ENCODE measurements at regions not wholly inside any gene's neighbourhood (a gene's known extent, or its start where the extent isn't known, plus 50 kb on each side); places are given as distances from the start of the nearest gene placed in this dataset.
"Not testable (repeated sequence)": the region's sequence is repeated elsewhere in the genome, so short reads cannot be mapped to it uniquely, and the experiment has no call there.

DNA sequence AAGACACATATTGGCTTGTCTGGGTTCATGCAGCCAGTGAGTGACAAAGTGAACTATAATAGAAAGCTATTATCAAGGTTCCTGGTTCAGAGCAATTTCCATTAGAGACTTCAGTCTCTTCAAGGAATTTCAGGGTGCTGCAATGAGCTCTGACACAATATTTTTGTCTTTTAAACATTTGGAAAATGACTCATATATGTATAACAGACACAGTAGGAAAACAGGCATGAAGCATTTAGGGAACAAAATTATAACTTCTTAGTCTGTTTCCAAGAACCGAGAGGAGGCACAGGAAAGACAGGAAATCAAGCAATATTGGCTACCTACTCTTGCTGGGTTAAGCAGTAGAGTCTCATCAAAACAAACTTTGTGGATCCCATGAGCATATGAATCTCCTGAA, 170.4 kb downstream of the PTPRC start:
- DNase-seq, result no peak

DNA sequence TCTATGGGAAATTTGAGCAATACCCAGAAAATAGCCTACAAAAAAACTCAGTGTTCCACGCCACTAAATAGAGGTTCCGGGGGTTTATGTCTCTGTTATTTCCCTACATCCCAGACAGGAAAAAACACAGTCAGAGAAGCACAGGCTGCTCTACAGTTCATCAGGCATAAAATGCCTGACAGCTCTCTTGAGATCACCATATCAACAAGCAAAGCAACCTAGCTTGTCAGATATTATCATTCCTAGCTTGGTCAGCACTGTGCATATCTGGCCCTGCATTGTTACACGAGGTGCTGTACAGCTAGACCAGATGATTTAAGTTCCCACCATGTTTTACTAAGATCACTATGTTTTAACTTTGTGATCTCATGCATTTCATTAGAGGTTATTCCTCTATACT, 172.6 kb downstream of the PTPRC start:
- DNase-seq, result no peak

DNA sequence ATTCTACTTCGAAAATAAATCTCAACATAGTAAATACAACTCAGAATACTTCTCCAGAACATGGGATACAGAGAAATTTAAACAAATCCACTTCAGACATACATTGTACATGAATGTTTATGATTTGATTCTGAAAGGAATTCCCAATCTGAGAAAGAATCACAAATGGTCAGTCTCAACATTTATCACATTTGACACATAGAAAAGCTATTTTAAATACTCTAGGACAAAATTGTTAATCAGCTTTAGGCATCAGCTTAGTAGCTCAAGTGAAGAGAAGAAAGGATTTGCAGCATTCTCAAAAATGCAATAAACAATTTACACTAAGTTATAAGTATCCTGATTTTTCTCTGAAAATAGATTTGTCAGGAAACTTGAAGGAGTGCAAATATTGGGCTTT, 184.8 kb downstream of the PTPRC start:
- DNase-seq, result no peak

DNA sequence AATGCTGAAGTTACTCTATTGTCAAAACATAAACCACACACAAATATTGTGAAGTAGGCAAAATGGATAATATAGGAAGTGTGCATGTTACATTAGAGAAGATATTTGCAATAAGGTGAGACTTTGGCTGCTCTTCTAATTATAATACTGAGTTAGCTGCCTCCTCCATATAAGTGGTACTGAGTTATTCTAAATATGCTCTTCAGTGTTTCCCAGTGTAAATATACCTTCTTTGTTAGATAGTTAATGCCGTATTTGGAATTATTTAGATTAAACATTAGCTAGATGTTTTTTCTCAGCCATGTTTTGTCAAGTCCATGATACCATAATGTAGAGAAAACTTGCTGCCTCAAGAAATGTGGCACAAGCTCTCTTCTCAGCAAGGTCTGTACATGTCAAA, 186.4 kb downstream of the PTPRC start:
- DNase-seq, result no peak

DNA sequence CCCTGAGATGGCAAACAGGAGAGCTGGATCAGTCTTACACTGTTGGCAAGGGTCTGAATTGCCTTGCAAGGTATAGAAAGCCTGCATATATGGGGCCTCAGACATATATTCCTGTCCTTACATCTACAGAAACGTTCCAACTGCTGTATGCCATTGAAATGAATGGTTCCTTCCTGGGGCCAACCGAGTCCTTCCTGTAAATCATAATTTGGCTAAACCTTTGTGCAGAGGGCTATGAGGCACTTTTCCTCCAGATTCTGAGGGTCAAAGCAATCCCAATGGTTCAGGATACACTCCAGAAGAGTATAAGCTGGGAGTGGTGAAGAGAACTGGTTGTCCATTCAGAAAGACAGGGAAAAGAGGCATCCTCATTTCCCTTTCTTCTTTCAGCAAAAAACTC, 190.5 kb downstream of the PTPRC start:
- no peak for DNase-seq

DNA sequence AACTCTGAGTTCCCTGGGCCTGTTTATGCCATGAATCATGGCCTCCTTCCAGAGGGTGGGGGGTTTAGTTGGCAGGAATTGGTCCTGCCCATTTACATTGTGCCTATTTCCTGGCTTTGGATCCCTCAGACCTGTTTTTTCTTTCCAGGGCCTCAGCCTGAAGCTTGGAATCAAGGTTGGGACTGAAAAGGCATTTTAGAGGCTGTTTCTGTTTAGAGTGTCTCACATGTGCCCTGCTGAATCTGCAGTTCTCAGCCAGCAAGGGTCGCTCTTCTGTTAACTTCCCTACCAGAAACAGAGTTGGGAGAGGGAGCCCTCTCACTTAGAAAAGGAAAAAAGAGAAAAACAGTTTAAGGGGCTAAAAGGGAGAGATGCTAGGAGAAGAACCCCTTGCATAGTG, 191.1 kb downstream of the PTPRC start:
- no peak for DNase-seq

DNA sequence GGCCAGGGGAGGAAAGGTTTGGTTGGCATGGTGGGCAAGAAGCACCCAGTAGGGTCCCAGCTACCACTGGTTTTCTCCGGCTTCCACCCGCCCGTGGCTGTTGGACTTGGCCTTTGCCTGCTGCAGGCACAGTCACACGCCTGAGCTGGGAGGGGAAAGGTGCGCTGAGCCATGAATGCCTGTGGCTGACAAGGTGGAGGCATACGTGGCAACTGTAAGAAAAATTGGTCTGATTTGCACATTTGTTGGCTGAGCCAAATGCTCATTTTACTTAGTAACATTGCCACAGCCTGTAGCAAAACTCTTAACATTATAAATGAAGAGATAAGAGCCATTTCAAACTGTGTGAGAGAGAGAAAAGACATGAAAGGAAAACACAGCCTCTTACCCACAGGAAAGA, 191.6 kb downstream of the PTPRC start:
- no peak for DNase-seq

DNA sequence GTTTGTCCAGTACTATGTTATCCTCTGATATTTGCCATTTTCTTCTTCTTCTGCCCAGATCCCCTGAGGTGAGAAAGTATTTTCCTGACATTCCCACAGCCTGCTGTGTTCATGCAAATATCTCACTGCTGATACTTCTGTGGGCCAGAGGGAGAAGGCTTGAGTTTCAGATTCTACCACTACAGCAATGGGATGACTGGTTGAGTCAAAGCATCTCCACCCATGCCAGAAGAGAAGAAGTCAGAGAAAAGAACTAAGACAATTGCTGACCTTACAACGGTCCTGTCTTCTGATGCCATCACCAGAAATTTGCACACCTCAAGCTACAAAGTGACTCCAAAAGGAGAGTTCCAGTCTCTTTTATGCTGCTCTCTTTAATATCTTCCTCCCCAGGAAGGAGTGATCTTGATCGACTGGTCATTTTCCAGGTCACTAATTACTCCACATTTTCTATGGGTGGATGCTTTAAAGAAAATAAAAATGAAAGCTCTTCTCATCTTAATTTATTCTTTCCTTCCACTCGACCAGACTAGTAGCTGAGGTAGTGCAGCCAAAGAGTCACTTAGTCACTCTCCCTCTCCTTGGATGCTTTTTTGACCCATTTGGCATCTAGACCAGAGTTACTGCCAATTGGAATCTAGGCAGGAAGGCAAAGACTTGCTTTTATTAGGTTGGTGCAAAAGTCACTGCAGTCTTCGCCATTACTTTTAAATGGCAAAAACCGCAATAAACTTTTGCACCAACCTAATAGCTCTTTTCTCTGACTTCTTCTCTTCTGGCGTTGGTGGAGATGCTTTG, 195.1 kb downstream of the PTPRC start:
- no peak for DNase-seq

DNA sequence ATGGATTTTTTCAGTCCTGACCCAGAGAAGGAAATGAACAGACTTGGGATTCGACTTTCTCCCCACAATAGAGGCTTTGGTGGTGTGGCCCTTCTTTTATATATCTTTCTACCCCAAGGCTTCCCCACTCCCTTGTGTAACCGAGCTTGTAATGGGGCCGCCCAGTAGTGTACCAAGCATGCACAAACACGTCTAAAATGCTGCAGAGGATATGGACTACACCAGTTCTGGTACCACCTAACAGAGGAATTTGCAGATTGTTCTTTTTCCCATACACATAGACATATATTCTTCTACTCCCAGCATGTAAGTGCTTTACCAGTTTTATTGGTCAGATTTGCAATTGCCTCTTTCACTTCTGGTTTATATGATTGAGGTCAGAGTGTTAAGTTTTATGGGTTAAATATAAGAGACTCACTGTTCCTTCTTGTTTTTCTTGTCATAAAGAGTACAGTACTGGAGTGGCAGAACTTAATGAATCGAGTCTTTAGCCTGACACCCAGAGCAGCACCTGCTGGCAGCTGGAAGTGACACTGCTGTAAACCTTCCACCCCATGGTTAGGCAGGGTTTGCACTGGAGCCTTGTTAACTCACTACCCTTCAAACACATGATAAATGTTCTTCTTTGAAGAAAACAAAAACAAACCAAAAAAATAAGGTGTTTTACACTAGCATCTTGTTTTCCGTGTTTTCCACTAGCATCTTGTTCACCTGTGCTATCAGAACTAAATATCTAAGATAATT, 198.6 kb downstream of the PTPRC start:
- DNase-seq, result no peak

DNA sequence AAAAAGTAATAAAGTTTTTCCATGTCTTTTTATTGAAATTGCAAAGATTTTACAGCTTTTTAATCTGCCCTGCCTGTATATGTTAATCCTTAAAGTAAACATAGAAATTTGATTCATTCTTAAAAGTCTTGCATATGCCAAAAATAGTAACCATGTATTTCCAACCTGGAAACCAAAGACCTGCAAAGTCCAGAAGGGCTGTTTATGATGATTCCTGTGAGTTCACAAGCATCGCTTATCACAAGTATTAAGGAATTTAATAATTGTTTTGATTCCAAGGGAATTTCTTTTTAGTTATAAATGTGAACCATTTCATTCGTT, 199.1 kb downstream of the PTPRC start:
- DNase-seq, result no peak

DNA sequence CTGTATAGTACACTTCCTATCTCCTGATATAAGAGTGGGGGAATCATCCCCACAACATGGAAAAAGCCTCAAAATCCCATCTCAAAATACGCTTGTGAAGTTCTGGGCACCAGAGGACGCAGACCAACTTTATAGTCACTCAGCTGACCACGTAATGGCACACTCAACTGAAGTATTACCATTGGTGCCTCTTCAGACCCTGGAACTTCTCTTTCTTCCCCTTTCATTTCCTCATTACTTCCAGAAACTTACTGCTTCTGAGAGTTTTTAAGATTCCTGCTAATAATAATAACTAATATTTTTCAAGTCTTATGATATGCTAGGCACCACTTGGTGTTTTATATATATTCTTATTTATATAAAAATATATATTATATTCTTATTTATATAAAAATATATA, 202.6 kb downstream of the PTPRC start:
- no peak for DNase-seq

DNA sequence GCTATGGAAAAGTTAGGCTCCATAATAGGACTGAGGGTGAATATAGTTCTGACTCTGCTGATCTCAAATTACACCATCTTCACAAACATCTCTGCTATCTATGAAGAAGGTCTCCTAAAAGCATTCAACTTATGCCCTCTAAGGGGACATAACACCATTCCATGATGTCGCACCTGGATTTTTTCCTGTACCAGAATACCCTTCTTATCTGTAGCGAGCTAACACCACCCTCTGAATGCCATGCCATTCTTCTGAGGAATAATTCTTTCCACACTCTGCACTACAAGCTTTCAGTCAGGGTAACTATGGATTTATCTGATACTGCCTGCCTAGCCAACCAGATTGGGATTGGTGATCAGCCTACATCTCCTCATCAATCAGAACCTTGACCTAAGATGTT, 203.8 kb downstream of the PTPRC start:
- no peak for DNase-seq

DNA sequence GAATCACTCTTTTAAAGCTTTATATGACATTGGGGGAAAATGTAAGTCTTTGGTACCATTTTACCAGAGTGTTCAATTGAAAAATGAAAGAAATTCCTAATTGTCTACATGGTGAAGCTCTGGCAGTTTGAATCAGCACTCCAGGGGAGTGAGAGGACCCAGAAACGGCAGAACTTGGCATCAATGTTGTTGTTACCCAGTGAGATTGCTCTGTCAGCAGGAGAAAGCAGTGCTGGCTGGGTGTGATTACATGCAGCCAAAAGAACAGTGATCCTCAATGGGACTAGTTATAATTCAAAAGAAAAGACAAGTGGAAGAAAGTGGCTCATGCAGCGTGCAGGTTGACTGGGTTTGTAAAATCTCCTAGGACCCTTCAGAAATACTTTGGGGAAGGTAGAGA, 206.4 kb downstream of the PTPRC start:
- DNase-seq, result no peak

DNA sequence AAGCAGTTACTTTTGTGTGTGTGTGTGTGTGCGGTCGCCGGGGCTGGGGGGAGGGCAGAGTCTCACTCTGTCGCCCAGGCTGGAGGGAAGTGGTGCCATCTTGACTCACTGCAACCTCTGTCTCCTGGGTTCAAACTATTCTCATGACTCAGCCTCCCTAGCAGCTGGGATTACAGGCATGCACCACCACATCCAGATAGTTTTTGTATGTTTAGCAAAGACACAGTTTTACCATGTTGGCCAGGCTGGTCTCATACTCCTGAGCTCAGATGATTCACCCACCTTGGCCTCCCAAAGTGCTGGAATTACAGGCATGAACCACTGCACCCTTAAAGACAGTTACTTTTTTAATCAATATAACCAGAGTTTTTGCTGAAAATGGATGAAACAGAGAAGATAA, 207.0 kb downstream of the PTPRC start:
- no peak for DNase-seq

DNA sequence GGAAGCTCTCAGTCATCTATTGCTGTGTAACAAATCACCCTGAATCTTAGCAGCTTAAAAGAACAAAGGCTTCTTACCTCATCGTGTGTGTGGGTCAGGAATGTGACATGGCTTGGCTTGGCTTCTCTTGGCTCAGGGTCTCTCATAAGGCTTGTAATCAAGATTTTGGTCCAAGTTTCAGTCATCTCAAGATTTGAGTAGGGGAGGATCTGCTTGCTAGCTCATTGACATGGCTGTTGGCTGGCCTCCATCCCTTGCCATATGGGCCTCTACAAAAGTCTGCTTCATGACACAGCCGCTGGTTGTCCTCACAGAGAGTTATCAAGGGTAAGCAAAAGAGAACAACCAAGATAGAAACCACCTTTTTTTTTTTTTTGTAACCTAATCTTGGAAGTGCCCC, 207.7 kb downstream of the PTPRC start:
- no peak for DNase-seq

DNA sequence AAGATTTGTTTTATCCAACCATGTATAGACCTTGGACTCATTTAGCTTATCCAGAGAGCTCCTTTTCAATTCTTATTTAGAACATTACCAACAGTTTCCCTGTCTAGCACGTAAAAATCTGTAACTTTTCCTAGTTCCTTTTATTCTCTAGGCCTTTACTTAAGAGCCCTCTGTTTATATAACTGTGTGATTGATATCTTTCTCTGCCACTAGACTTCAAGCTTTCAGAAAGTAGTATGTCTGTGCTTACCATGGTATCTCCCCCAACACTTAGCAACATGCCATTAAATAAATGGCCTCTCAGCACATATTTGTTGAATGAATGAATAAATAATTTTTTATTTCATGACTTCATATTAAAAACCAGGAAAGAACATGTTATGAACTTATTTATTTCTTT, 209.4 kb downstream of the PTPRC start:
- no peak for DNase-seq

DNA sequence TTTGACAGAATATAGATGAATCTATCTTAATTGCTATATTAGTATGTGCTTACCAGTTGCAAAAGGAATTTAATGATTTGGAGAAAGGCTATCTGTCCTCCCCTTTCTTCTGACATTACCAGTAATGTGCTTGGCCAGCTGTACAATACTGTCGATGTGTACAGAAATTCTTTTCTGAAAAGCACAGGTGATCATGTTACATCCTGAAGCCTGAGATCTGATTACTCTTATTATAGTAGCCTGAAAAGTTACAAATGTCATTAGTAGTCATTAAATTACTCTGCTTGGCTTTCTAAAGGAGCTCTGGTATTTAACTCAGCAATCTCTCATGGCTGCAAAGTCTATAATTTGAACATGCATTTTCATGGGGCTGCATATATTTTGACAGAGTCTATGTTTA, 209.8 kb downstream of the PTPRC start:
- no peak for DNase-seq

DNA sequence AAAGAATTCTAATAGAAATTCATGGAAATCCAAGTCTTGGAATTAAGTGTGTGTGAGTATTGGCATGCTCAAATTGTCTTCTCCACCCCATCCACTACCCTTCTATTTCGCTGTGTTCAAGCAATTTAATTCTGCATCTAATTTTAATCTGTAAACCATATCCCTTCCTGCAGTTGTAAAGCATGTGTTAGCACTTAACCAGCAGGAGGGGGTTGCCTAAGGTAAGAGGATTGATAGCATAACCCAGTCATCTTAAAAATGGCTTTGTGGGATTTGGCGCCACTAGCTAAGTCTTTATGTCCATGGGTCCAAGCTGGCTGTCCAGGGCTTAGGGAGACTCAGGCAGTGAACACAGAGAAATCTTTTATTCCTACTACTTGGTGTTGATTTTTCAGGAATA, 210.3 kb downstream of the PTPRC start:
- DNase-seq, result no peak

DNA sequence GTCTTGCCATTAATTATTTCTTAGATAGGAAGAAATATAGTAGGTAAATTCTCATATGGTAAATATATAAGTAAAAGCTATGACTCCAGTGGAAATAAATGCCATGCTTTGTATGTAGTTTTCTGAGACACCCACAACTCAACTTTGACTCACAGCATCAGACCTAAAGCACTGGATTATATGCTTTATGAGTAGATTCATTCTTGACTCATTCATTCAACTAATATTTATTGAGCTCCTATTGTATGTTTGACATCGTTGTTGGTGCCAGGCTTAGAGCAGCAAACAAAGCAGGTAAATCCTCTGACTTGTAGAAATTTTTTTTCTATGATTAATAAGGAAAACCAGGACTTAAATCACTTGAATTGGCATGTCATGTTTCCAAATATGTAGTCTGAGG, 211.4 kb downstream of the PTPRC start:
- no peak for DNase-seq

DNA sequence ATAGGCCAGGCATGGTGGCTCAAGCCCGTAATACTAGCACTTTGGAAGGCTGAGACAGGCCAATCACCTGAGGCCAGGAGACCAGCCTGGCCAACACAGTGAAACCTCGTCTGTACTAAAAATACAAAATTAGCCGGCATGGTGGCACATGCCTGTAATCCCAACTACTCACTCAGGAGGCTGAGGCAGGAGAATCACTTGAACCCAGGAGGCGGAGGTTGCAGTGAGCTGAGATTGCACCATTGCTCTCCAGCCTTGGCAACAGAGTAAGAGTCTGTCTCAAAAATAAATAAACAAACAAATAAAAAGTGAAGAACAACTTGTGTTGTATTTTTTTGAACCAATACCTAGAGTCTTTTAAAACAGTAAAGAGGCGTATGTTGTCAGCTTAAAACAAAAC, 212.1 kb downstream of the PTPRC start:
- DNase-seq, result not testable (repeated sequence)

DNA sequence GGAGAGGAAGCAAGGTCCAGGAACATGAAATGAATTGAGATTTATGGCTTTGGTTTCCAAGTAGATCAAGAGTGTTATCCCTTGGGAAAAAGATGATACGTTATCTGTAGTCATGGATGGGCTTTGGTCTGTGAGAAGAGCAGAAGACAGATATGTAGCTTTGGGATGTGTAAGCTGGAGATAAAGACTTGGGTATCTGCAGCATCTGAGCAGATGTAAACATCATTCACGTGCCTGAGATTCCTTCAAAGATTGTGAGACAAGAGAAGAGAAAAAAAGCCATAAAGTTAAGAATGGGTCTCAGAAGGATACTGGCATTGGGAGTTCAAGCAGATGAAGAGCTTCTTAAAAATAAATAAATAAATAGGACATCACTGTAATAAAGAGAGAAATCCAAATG, 217.8 kb downstream of the PTPRC start:
- DNase-seq, result no peak

DNA sequence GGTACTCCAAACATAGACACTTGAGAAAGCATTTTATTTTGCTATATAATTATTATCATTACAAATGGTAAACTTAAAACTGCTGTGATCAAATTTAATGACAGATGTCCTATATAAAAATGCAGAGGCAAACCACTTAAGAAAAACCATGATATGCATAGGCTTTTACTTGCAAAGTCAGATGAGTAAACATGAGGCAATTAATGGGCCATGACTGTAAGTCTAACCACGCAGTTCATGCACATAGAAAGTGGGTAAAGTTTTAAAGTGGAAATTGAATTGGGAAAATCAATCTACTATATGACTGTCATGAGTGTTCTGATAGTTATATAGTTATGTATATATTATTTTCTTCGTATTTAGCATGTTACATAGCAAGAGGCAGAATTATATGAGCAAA, 219.2 kb downstream of the PTPRC start:
- DNase-seq, result no peak

DNA sequence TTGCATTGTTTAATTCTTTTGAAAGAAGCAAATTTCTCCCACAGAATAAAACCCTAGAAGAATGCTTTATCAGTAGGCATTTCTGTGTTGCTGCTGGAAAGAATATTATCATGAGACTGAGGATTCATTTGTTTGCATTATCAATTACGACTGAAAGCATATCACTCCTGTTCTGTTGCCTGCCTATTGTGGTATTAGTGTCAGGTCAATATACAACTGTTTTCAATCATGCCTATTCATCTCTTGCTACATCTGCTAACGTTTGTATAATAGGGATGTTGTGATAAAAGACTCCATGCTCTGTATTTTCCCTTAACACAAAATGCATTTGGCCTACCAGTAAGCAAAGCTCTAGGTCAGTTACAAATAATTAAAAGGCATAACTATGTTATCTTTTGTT, 221.5 kb downstream of the PTPRC start:
- DNase-seq, result no peak

DNA sequence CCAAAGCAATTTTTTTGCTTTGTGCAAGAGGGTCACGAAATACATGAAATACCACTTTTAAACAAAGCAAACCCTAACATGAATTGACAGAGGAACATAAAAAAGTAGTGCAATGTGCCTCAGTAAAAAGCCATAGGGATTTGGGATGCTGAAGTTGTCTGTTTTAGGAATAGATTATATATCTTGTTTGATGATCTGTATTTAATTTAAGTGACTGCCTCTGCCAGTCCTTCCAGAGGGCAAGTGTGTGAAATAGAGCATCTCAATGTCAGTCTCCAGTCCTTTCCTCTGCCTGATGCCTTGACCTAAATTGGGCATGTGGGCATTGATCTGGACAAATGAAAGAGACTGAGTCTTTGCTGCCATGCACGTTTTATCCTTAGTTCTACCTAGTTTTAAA, 222.8 kb downstream of the PTPRC start:
- DNase-seq, result no peak
